Activated CD4-positive, alpha-beta T cell treated with anti-CD3 and anti-CD28 coated beads, Interleukin-2, amount 50 U/mL, for 48 hours (primary cell): ENCODE measurements at regions not wholly inside any gene's neighbourhood (a gene's known extent, or its start where the extent isn't known, plus 50 kb on each side); places are given as distances from the start of the nearest gene placed in this dataset.
"Not testable (repeated sequence)": the region's sequence is repeated elsewhere in the genome, so short reads cannot be mapped to it uniquely, and the experiment has no call there.

ENCODE experiments used
- DNase-seq, 2 experiments: peaks; one replicate each; pipeline ENCODE4 v3.0.0-alpha.2; 2020

DNA sequence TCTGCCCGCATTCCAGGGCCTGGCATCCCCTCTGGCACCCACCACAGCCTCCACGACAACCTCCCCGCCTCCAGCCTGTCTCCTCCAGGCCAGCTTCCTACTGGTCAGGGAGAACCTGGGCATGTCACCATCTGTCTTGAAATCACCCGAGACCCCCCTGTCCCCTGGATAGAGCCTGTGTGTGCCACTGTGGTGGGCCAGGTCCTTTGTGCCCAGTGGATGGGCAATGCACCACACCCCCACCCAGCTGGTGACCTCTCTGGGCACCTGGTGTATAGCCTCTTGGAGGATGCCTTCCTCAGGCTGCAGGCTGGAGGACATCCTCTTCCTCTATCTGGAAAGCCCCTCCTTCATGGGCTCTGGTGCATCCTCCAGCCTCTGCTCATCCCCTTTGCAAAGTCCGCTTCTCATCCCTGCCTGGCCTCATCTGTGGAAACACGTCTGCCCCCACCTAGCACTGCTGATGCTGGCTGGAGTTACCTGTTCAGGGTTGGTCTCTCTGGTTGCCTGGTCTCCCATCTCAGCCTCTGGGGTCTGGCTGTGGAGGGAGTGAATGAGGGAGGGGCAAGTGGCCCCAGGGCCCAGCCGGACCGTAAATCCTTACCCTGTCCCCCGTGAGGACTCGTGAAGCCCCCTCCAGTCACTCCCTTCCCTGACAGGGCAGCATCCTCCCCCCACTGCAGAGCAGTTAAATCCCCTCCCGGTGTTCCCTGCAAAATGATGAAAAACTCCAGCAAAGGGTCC, 589.6 kb downstream of the TBC1D22A start:
- DNase-seq = no peak

DNA sequence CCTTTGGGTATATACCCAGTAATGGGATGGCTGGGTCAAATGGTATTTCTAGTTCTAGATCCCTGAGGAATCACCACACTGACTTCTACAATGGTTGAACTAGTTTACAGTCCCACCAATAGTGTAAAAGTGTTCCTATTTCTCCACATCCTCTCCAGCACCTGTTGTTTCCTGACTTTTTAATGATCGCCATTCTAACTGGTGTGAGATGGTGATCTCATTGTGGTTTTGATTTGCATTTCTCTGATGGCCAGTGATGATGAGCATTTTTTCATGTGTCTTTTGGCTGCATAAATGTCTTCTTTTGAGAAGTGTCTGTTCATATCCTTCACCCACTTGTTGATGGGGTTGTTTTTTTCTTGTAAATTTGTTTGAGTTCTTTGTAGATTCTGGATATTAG, 583.8 kb downstream of the TBC1D22A start:
- DNase-seq = not testable (repeated sequence)

DNA sequence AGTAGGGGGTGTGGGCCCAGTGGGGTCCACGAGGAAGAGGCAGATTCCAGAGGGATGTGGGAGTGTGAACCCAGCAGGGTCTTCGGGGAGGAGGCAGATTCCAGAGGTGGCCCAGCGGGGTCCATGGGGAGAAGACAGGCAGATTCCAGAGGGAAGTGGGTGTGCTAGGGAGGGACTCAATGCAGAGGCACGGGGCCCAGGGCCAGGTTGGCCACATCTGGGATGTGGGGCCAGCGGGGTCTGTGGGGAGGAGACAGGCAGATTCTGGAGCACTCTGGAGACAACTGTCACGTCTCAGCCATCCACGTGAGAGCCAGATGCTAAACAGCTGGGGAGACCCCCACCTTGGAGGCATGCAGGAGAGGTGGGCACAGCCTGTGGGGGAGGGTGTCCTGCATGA, 582.6 kb downstream of the TBC1D22A start:
- no peak for DNase-seq

DNA sequence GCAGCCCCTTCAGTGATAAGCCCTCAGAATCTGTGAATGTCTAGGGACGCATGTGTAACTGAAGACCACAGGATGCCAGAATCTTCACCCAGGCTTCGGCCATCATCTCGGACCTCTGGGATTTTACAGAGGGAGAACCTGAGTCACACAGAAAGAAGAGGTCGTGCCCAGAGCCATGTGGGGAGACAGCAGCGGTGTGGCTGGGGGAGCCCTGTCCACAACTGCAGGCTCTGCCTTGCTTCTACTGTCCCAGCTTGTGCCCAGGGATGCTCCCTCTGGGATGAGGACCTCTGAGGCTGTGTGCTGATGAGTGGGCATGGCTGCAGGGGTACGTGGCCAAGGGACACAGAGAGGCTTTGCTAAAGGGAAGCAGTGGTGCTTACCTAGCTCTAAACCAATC, 582.0 kb downstream of the TBC1D22A start:
- no peak for DNase-seq

DNA sequence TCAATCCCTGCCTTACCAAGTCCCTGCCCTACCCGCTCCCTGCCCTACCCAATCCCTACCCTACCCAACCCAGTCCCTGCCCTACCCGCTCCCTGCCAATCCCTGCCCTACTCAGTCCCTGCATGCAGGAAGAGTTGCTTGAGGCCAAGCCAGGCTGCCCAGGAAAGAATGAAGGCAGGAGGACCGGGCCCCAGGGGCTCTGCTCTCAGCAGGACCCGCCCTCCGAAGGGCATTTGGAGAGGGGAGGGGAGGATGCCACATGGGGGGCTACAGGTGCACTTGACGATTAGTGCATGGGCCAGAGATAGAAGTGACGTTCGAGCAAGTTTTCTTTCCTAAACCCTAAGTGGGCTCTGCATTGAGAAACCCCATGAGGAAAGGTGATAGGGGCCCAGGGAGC, 581.2 kb downstream of the TBC1D22A start:
- DNase-seq = no peak

DNA sequence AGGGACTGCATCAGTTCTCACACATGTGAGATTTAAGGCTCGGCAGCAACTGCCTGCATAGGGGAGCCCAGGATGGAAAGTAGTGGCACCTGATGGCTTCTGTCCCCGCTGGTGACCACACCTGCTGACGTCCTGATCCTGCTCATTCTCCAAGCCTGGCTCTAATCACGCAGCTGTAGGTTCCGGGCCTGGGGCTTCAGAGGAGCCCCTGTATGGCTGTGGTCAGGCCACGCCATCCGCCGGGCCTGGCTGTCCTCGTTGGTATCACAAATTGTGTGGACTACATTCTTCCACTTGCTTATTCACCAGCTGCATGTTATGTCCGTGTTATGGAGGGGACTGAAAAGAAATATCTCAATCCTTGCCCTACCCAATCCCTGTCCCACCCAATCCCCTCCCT, 580.0 kb downstream of the TBC1D22A start:
- DNase-seq = no peak

DNA sequence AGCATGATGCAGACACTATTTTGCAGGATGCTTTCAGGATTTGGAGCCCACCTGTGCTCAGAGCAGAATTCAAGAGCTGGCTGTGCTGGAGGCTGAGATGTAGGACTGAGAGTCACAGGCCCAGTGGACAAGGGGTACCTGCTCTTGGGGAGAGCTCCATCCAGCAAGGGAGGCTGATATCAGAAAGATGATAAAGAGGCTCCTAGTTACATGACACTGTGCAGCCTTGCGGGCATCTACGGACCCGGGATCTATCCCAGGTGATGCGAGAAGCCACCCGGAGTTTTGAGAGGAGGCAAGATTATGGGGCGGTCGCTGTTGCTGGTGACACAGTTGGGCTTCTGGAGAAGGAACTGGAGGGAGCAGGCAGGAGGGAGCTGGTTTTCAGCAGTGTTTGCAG, 579.0 kb downstream of the TBC1D22A start:
- DNase-seq = no peak

DNA sequence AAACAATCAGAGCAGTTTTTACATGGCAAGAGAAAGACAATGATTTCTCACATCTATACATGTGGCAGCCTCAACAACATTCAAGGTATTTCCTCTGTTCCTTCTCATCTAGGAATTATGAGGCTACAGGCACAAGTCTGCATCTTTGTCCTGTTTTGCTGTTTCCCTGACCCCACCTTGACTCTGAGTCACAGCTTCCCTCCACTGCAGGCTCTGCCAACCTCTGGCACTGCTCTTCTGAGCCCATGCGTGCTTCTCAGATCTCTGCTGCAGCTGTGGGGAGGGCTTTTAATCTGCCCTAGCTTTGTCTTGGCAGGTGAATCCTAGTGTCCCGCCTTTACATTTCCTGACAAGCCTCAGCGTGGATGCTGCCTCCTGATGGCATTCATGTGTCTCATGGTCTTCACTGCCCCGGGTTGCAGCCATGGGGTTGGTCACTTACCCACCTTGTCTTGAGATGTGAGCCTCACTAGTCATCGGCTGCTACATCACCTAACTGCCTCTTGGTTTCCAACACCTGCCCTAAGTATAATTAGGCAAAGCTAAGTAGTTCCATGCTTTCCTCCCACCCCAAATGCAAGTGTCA, 578.5 kb downstream of the TBC1D22A start:
- DNase-seq = no peak

DNA sequence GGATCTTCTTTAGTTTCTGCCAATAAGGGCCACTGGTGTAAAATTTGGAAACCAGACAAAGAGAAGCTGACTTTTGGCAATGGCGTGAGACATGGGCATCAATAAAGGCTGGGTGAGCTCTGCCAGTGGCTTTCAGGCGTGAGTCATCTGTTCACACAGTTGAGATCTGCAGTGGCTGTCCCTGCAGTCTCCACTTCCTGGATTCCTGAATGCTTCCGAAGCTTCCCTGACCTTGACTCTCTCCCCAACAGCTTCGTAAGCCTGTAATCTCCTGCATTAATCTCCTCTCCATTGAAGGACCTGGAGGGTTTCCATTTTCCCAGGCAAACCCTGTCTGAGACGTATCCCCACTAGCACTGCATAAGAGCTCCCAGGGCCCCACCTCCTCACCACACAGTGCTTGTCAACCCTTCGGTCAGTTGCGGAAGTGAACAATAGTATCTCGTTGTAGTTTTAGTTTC, 574.7 kb downstream of the TBC1D22A start:
- no peak for DNase-seq

DNA sequence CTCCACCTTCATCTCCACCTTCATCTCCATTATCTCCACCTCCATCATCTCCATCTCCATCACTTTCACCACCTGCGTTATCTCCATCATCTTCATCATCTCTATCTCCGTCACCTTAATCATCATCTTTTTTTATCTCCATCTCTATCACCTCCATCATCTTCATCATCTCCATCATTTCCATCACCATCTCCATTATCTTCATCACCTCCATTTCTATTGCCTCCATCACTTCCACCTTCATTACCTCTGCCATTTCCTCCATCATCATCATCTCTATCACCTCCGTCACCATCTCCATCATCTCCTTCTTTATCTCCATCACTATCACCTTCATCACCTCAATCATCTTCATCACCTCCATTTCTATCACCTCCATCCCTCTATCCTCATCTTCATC, 573.5 kb downstream of the TBC1D22A start:
- DNase-seq = no peak

DNA sequence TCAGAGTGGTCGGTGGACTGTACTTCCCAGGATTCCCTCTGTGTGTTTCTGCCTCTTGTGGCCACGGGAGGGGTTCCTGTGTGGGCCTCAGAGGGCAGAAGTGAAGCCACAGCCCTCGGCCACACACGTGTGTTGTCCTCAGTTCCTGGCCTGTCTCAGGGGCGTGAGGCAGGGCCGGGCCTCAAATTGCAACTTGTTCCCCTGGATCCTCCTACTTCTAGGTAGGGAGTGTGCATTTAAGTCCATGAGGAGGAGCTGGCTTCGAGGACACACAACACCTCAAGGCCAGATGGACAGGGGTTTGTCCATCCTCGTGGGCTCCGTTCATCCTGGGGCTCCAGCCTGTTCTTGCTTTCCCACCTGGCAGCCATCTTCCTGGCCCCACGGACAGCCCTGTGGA, 573.0 kb downstream of the TBC1D22A start:
- DNase-seq = no peak

DNA sequence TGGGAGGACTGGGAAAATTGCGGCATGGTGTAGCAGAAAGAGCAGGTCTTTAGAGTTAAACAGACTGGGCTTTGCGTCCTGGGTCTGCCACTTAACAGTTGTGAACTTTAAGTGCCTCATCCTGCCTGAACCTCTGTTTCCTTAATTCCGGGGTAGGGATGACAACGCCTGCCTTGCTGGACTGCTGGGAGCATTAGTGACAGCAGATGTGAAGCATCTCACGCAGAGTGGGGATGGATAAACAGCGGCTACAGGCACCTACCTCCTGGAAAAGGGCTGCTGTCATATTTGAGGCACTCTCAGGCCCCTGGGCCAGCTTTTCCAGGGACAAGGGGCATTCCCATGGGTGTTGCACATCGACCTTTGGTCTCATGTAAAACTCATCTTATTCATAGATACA, 572.2 kb downstream of the TBC1D22A start:
- no peak for DNase-seq

DNA sequence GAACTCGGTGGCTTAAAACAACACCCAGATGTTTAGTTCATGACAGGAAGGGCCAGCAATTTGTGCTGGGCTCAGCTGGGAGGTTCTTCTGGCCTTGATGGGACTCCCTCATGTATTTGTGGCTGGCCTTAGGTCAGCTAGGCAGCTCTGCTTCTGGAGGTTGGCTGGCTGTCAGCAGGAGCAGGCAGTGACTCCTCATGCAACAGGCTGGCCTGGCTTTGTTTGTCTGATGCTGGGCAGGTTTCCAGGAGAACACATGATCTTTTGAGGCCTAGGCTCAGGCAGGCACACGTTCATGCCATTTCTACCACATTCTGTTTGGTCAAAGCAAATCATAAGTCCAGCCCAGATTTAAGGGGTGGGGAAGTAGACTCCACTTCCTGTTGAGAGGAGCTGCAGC, 571.2 kb downstream of the TBC1D22A start:
- no peak for DNase-seq

DNA sequence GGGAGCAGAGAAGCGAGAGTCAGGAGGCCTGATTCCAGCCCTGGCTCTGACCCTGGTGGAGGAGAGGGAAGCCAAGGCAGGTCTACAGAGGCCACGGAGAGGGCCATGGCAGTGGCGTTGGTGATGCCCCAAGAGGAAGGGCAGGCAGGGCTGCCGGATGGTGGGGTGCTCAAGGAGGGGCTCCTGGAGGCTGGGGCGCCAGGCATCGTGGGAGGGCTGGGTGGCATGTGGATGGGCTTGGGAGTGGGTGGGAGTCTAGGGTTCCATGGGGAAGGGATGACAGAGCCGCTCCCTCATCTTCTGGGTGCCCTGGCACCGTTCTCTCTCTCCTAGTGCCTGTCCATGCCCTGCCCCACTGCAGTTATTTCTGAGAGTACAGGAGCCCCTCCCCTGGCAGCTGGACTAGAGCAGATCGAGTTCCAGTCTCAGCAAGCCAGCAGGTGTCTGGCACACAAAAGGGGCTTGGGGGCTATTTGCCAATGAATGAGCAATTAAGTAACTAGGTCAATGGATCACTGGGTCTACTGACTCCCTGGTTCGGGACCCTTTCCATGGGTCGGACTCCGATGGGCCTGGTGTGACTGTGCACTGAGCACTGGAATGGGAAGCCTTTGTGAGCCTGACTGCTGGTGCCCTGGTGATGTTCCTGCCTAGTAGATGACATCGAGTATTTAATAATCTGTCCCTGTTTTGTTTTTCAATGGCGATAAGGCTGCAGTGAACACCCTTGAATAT, 570.0 kb downstream of the TBC1D22A start:
- no peak for DNase-seq

DNA sequence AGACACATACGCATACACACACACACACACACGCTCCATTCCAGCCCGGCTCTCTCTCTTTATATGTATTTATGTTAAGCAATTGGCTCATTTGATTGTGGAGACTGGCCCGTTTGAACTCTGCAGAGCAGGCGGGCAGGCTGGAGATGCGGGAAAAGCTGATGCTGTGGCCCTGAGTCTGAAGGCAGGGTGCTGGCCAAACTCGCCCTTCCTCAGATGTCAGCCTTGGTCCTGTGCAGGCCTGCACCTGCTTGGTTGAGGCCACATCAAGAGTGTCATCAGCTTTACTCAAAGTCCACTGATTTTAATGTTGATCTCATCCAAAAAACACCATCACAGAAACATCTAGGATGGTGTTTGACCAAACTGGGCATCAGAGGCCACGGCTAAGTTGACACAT, 569.3 kb downstream of the TBC1D22A start:
- no peak for DNase-seq

DNA sequence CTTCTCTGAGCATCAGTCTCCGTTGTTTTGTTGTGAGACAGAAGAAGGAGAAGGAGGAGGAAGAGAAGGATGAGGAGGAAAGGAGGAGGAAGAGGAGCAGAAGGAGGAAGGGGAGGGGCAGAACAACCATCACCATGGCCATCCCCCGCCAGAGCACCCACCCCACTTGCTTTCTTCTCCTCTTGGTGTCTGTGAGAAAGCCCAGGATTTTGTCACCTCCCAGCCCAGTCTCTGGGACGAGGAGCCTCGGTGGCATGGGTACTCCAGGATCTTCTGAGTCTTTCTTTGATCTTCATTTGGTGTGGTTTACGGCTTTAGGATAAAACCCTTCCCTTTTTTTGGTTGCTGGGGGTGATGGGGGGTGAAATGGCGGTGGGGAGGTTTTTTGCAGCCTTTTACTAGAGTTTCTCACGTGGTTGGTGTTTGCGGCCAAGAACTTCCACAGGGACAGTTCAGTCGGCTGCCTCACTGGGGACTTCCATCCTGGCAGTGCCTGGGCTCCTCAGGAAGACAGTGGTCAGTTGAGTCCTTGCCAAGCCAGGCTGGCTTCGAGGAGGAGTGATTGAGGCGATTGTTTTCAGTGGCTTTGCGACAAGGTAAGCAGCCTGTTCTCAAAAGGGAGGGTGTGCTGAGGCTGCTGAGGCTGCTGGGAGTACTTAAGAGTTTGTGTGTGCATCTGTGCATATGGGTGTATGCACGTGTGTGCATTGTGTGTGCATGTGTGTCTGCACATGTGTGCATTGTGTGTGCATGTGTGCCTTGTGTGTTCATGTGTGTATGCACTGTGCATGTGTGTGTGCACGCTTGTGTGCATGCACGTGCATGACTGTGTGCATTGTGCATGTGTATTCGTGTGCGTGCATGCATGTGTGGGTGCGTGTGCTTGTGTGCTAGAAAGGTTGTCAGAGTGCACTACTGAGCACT, 567.5 kb downstream of the TBC1D22A start:
- no peak for DNase-seq

DNA sequence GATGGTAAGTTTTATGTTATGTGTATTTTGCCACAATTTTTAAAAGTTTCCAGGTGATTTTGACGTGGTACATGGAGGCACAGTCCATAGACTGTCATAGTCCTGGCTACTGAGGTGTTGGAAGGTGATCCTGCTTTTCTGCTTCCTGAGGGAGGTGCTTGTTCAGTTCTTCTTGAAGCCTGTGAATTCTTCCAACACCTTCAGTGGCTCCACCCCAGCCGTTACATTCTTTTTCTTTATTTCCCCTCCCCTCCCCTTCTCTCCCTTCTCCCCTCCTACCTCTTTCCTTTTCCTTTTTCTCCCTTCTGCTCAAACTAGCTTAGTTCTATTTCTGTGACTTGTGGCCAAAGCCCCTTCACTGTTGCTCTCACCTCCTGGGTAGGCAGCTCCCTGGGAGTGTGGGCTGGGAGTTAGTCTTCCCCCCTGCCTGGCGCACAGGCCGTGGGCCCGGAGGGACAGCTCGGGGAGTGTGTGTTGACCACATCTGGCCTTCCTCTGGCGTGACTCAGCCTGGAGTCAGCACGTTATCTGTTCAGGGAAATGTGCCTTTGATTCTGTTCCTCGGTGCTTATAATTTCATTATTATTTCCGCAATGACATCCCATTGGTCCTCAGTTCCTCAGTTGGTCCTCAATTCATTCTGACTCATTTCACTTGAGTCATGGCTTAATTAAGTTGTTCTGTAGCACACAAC, 566.2 kb downstream of the TBC1D22A start:
- DNase-seq = no peak

DNA sequence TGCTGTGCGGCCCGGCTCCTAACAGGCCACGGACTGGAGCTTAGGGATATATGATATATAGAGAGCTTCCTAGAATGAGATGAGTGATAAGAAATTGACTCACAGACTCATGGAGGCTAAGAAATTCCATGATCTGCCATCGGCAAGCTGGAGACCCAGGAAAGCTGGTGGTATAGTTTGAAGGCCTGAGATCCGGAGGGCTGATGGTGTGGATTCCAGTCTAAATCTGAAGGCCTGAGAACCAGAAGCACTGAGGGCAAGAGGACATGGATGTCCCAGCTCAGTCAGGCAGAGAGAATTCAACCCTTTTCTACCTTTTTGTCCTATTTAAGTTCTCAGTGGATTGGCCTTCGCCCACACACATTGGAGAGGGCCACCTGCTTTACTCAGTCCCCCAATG, 564.8 kb downstream of the TBC1D22A start:
- DNase-seq = no peak

DNA sequence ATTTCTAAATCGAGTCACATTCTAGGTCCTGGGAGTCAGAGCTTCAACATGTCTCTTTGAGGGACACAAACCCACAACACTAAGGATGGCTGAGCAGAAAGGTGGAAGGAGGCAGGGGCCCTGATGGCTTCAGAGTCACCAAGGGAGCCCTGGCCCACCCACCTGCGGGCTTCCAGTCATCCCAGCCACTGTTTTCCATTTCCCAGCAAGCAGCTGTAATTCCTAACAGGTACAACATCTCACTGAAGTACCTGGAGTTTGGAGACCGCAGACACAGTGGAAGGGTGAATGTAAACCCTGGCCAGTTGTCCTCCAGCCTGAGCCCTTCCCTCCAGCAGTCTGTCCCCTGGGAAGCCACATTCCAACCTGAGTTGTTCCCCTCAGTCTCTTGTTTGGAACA, 562.8 kb downstream of the TBC1D22A start:
- no peak for DNase-seq

DNA sequence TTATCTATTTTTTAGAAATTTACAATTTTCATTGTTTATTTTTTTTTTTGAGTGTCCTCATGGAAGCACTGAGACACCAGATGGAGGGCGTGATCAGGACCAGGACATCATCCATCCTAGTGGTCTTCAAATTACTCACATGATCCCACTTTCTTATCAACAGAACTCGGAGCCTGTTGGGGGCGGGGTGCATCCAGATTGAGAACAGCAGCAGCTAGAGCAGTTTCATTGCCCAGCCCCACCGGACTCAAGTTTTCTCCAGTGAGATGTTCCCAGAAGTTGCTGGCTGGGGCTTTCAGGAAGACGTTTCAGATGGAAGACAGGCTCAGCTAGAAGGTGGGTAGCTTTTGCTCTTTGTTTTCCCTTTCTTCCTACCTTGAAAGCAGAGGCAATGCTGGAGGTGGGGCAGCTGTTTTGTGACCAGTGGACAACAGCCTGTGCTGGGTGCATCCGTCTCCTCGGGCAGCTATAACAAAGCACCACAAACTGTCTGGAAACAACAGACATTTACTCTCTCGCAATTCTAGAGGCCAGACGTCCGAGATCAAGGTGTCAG, 562.1 kb downstream of the TBC1D22A start:
- no peak for DNase-seq

DNA sequence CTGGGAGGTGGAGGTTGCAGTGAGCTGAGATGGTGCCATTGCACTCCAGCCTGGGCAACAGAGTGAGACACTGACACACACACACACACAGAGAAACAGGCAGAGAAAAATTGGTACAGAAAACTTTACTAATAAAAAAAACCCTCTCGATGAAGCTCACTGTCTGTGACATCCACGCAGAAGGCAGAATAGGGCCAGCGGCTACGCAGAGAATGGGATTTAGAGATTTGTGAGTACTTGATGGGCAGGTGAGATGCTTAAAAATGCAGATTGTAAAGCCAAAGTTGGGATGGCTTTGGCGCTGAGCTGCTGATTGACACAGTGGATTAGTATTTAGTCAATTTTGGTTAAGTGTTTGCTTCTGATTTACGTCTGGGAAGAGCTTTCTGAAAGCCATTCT, 561.1 kb downstream of the TBC1D22A start:
- DNase-seq = no peak

DNA sequence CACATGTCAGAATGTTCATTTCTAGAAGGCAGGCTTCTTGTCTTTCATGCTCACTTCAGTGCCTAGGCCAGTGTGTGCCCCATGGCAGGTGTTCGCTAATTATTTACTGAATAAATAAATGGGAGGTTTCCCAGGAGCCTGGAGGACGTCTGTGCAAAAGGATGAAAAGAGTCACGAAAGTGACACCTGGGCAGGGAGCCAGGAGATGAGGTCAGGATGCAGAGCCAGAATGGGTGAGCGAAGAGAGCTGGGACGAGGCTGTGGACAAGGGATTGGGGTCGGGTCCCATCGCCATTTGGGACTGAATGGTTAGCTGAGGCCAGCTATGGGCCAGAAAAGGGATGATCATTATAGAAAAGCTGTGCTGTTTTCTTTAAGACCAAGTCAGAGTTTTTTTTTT, 560.4 kb downstream of the TBC1D22A start:
- no peak for DNase-seq
